Activated T-helper 9 cell treated with anti-CD3 and anti-CD28 coated beads, Interleukin-2, amount 50 U/mL, for 16 hours (primary cell): ENCODE measurements at regions not wholly inside any gene's neighbourhood (a gene's known extent, or its start where the extent isn't known, plus 50 kb on each side); places are given as distances from the start of the nearest gene placed in this dataset.

Experiments used
- DNase-seq: peaks from one replicate; pipeline ENCODE4 v3.0.0-alpha.2; 2020; ENCODE audit warnings: low read depth

GRCh38 chr15:31241888-31242522 is 84.6 kb upstream of the KLF13 start:
- no peak for DNase-seq

- DNase-seq: no peak
Observed at GRCh38 chr15:31243895-31244294, 82.7 kb upstream of the KLF13 start.

DNA sequence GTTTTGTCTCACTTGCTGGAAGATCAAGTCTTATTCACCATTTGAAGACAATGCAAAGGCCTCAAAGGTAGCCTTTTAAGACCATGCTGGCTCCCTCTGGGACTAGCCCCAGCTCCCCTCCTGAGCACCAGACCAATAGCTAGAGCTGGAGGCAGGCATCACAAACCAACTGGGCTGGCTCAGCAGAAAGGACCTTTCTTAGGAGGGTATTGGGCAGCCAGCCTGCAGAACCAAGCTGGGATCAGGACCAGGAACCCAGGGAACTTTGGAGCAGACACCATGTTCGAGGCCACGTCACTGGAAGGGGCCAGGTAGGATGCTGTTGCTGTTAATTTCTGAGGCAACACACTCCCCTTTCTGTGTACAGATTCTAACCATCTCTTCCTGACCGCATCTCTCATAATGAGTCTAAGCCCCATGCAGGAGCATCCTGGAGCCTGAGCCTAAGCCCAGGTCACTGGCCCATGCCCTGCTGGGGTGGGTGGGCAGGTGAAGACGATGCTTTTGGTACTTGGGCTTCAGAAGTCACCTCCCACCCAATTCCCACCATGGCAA is 81.4 kb upstream of the KLF13 start:
- no peak for DNase-seq

DNA sequence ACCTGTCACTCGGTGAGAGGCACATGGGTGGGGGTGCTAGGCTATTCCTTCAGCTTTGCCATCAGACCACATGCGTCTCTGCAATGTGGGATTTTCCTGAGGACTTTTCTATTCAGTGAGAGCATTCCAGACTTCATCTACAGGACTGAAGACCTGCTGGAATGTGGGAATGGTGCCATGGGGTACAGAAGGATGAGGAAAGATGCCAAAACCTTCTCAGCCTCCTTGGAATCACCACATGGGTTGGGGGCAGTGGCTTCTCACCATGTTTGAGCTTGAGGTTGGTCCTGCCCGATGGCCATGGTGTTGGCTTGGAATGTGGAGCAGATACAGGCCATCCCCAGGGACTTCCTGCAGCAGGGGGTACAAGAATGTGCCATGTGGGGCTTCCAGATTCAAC is 80.9 kb upstream of the KLF13 start:
- no peak for DNase-seq

DNA sequence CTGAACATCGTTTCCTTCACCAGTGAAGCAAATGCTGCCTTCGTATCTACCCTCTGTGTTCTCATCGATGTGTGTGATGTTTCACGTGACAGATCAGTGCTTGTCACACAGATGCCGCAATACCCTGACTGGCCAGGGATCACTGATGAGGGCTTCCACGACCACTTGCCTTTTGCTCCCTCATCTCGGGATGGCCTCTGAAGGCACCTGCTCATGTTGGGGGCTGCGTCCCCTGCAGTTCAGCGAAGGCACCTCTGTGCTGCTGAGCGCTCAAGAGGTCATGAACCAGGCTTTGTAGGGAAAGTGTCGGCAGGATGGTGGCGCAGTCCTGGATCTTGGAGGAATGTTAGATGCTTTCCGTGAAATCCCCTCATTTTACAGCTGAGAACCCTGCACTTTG is 79.2 kb upstream of the KLF13 start:
- DNase-seq: no peak

DNA sequence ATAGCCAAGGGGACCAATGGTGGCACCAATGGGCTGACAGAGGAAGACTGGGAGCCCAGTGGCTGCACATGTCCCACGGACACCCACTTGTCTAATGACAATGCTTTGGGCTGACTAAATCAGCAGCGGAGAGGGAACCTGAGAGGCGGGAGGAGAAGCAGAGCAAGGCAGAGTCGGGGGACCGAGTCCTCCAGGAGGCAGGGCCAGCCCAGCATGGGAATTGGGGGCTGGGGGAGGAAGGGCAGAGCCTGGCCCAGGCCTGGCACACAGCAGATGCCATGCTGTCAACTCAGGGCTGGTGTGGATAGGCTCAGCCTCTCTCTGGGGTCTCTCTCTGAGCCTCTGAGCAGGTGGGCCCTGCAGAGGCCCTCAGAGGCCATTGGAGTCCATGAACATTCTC is 78.4 kb upstream of the KLF13 start:
- no peak for DNase-seq

DNA sequence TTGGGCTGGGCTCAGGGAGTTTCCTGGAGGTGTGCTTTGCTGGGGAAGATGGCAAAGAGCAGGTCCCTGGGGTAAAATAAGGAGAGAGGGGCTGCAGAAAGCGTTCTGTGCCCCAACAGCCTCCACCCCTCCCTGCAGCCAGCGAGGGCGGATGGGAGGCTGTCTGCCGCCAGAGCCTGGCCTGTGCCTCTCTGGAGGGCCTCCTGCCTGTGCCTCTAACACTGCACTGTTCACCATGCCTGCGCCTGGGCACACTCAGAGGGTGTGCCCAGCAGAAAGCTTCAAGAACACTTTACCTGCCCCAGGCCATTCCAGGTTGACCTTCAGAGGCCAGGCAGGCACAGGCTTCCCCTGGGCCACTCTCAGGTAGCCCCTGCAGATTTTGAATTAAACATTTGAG is 77.7 kb upstream of the KLF13 start:
- DNase-seq: no peak

GRCh38 chr15:31250033-31250432 is 76.6 kb upstream of the KLF13 start:
- no peak for DNase-seq

DNA sequence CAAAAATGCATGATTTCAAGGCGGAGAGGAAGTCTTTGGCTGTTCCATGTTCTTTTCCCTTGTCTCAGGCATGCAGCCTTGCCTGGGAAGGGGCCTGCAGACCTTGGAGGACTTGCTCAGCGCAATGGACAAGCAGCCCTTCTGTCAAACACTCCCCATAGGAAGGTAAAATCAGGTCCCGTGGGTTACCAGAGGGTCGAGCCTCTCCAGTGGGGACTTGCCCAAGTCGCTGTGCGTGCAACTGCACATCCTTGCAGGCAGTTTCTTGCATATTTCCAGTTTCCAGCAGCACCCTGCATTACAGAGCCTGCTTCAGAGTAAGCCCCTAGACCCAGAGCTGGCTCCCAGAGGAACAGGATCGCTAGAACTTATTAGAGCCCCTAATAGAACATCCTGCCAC is 75.5 kb upstream of the KLF13 start:
- no peak for DNase-seq

DNA sequence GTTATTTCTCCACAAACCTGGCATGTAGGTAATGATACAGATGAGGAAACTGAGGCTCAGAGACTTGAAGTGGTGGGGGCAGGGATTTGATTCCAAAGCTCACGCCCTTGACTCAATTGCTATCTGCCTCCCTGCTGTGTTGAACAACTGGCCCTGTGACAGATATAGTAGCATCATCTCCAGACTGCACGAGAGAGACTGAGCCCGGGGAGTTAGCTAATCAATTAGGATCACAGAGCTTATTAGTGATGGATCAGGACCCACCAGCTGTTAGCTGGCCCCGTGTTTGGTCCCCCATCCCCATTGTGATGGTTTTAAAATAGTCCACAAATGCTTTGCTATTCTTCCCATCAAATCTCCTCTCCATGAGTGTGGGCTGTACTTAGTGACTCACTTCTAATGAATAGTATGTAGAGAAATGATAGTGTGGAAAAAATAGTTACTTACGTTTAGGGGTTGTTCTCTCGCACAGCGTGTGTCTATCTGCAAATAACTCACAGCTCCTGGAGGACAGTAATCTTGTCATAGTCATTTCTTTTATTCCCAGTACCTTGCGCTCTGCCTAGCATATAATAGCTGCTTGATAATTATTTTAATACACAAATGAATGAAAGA is 74.4 kb upstream of the KLF13 start:
- no peak for DNase-seq

DNA sequence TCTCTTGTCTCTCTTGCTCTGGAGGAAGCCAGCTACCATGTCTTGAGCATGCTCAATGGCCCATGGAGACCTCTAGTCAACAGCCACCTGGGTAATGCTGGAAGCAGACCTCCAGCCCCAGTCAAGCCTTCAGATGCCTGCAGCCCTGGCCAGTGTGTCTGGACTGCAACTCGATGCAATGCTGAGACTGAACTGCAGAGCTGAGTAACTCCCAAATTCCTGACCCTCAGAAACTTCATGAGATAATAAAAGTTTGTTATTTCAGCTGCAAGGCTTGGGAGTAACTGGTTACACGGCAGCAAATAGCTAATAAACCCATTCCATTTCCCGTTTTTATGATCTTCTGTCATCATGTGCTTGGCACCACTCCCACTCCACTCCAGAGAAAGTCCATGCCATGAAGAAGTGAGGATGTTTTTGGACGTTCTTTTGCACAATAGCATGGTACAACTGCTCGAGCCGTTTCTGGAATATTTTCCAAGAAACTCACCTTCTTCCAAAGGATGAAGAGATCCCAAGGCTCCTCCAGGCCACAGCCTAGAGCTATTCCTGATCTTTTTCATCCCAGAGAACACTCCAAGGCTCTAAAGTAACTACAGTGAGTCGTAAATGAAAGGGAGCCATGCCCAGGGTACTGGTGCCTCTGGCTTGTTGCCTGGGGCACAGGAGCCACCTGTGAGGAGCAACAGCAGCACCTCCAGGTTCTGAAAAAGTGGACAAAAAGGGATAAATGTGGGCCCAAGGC is 72.0 kb upstream of the KLF13 start:
- DNase-seq: no peak

DNA sequence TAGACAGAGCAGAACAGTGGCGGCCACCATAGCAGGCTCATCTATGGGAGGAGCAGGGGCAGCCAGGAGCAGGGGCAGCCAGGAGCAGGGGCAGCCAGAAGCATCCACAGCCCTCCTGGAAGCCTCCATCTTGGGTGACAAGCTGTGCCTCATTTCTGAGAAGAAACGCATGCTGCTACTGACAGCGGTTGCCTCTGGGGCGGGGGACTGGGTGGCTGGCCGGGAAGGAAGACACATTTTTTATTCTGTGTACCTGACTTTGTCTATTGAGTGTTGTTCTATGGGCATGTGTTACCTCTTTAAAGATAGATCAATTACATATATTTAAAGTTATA is 71.5 kb upstream of the KLF13 start:
- no peak for DNase-seq

- no peak for DNase-seq
Observed at GRCh38 chr15:31255732-31256377, 70.8 kb upstream of the KLF13 start.

DNA sequence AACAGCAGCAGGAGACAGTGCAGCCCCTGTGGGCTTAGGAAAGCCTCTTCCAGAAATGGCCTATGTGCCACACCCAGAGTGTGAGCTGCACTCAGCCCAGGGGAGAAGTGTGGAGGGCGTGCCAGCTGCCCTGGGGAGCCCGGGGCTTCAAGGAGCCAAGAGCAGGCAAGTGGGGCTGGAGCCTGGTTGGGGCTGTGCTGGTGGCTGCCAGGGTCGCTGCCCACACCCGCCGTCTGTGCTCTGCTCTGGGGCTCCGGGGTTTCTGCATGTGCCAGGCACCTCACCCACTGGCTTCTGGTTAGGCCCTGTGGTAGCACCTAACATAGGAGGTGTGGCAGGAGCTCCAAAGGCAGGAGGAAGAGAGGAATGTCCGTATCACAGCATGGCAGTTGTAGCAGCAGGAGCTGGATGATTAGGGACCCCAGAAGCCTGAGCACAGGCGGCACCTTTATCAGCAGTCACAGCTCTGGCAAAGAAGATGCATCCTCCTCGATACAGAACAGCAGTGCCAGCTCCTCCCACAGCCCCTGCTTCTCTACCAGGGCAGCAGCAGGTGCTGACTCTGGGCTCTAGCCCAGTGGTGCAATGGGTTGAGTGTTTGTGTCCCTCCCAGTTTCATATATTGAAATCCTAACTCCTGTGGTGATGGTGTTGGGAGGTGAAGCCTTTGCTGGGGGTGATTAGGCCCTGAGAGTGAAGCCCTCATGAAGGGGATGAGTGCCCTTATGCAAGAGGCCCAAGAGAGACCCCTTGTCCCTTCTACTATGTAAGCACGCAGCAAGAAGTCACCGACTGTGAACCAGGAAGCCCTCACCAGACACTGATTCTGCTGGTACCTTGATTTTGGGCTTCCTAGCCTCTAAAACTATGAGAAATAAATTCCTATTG is 70.0 kb upstream of the KLF13 start:
- no peak for DNase-seq

- no peak for DNase-seq
Observed at GRCh38 chr15:31257286-31257685, 69.3 kb upstream of the KLF13 start.

GRCh38 chr15:31258260-31258659 is 68.4 kb upstream of the KLF13 start:
- DNase-seq: no peak

- no peak for DNase-seq
Observed at GRCh38 chr15:31259562-31260252, 66.9 kb upstream of the KLF13 start.

GRCh38 chr15:31260646-31261265 is 65.9 kb upstream of the KLF13 start:
- no peak for DNase-seq

DNA sequence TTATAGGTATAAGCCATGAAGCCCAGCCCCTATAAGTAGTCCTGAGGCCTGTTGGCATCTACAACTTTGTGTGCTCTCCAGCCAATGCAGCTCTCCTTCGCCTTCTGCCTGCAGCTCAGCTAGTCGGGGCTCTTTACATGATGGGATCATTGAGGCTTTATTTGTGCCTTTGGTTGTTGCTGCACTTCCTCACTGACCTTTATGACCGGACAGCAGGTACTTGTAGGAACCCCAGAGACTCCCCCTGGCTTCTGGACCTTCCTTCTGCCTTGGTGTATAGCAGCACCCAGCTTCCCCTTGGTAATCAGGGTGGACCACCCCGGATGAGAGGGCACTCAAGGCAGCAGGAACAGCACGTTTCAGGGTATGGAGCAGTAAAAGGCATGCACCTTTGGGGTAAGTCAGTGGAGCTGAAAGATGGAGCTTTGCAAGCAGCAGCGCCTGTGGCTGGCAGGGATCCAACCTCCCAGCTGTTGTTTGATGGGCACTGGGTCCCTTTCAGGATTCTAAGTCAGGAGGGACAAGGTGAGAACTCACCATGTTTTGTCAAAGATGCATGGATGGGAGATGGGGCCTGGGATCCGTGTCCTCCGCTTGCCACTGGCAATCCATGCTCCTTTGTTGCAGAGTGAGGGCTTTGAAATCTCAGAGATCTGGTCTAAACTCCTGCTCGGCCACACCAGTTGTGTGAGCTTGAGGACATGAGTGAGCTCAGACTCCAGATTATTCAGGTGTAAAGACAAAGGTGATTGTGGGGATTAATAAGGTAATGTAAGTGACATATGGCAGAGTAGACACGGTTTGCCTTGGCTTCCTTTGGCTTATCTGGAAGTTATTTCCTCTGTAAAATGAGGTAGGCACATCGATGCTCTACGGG is 65.1 kb upstream of the KLF13 start:
- no peak for DNase-seq

DNA sequence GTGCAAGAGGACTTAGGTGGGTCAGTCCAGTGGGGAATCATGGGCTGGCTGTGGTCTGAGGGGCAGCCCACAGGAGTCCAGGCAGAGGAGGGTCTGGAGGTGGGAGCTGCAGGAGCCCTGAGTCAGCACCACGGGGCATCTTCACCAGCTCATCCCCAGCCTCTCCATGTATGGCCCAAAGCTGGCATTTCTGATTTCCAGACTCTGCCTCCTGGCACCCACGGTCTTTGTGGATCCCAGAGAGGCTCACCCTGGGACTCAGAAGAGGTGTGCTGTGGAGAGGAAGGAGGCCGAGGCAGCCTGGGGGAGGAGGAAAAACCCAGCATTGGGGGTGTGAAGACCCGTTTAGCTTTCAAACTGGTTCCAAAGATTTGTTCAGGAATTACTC is 64.5 kb upstream of the KLF13 start:
- DNase-seq: no peak
